Muscle layer of colon (tissue), 2 donors: ENCODE measurements at regions not wholly inside any gene's neighbourhood (a gene's known extent, or its start where the extent isn't known, plus 50 kb on each side); places are given as distances from the start of the nearest gene placed in this dataset.

Experiments used
- H3K27ac ChIP-seq: one replicate; pipeline ENCODE4 v1.7.0; 2013; ENCODE audit warnings: low read depth, mild to moderate bottlenecking, low read length, moderate library complexity
- H3K27me3 ChIP-seq, 2 donors: one replicate each; pipeline ENCODE4 v1.7.0; 2013; ENCODE audit warnings: low read length in 2 of 2, mild to moderate bottlenecking in 2 of 2; ENCODE audit not compliant: insufficient read depth in 2 of 2, control insufficient read depth in 1 of 2
- H3K36me3 ChIP-seq: one replicate; pipeline ENCODE4 v1.7.0; 2013; ENCODE audit warnings: mild to moderate bottlenecking, low read length; ENCODE audit not compliant: insufficient read depth
- H3K4me1 ChIP-seq: one replicate; pipeline ENCODE4 v1.7.0; 2013; ENCODE audit warnings: mild to moderate bottlenecking, low read length; ENCODE audit not compliant: insufficient read depth
- H3K4me3 ChIP-seq, 2 donors: one replicate each; pipeline ENCODE4 v1.7.0; 2013; ENCODE audit warnings: low read length in 2 of 2, low read depth in 1 of 2, mild to moderate bottlenecking in 1 of 2, moderate library complexity in 1 of 2
- H3K9ac ChIP-seq: one replicate; pipeline ENCODE4 v1.7.0; 2013; ENCODE audit warnings: low read length
- H3K9me3 ChIP-seq: one replicate; pipeline ENCODE4 v1.7.0; 2013; ENCODE audit warnings: mild to moderate bottlenecking, low read length
- donor health status: abdominal sarcoma.
- donor health status: Adenocarcinoma of cecum.

GRCh38 chr2:4391013-4391412 is 687.6 kb downstream of the DCDC2C start:
- Histone ChIP-seq H3K27me3 (no peaks in the 10 kb centered on the region), H3K4me3 (no peak overlapping the region), H3K4me1 (no peaks in the 10 kb centered on the region), H3K9me3 (peaks cover 4% of the 10 kb centered on the region), H3K36me3 (no peaks in the 10 kb centered on the region), H3K27ac (no peak overlapping the region), H3K9ac (no peak overlapping the region)

DNA sequence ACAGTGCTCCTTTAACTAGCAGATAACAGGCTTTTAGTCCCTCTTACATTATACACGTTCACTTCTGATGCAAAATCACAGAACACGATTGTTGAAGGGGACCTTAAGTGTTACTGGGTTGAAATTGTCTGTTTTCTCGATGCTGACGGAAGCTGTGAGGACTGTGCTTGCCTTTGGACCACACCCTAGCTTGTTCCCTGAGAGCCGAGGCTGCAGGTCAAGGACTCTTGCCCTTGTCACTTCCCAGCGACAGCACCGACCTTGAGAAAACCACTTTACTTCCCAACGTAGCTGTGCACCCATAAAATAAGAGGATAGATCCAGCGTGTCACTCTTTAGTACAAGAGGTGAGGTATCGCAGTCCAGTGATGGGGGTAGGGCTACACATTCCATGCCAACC is 701.0 kb downstream of the DCDC2C start:
- Histone ChIP-seq H3K27me3 (no peaks in the 10 kb centered on the region), H3K36me3 (no peaks in the 10 kb centered on the region), H3K27ac (no peak overlapping the region), H3K9me3 (no peaks in the 10 kb centered on the region), H3K9ac (no peak overlapping the region), H3K4me3 (no peak overlapping the region), H3K4me1 (no peaks in the 10 kb centered on the region)

GRCh38 chr2:4408321-4408720 is 704.9 kb downstream of the DCDC2C start:
- Histone ChIP-seq H3K9me3 (no peaks in the 10 kb centered on the region), H3K4me1 (no peaks in the 10 kb centered on the region), H3K27me3 (no peaks in the 10 kb centered on the region), H3K9ac (no peak overlapping the region), H3K36me3 (no peaks in the 10 kb centered on the region), H3K27ac (no peak overlapping the region), H3K4me3 (no peak overlapping the region)

DNA sequence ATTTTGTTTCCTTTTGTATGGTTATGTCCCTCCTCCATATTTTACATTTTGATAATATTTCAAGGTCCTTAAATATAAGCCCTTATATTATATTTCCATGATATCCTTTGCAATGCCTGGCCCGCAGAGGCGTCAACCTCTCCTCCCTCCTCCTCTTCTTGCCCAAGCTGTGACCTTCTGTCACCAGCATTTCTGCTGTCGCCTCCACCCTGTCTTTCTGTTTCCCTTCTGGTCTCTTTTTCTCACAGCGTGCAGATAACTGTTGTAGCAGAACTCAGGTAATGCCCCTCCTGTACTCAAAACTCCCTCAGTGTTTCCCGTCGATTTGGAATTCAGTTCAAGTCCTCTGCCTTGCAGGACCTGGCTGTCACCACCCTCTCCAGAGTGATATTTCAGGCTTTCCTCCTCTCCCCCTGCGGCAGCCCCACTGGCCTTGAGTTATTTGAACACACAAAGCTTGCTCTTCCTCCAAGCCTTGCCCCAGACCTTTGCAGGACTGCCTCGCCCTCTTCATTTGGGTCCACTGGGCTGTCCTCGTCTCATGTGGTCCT is 709.3 kb downstream of the DCDC2C start:
- Histone ChIP-seq H3K9me3 (no peaks in the 10 kb centered on the region), H3K27ac (no peak overlapping the region), H3K4me1 (no peaks in the 10 kb centered on the region), H3K36me3 (no peaks in the 10 kb centered on the region), H3K9ac (no peak overlapping the region), H3K4me3 (no peak overlapping the region), H3K27me3 (no peaks in the 10 kb centered on the region)

DNA sequence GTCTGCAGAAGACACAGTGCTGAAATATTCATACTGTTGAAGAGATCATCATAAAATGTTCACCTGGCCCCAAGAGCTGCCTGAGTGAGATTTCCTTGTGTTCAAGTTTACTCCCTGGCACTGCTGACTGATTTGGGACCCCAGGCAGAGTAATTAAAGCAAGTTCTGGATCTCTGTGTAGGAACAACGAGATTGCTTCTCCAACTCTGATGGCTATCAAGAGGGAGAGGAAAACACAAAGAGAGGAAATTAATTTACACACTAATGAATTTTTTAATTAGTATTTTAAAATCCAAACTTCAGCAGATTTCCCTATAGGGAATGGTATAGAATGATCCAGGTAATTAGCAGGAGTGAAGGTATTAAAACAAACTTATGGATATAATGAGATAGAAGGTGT is 711.8 kb downstream of the DCDC2C start:
- Histone ChIP-seq H3K9ac (no peak overlapping the region), H3K36me3 (no peaks in the 10 kb centered on the region), H3K9me3 (no peaks in the 10 kb centered on the region), H3K27ac (no peak overlapping the region), H3K4me1 (no peaks in the 10 kb centered on the region), H3K4me3 (no peak overlapping the region), H3K27me3 (no peaks in the 10 kb centered on the region)

GRCh38 chr2:4415810-4416413 is 712.5 kb downstream of the DCDC2C start:
- Histone ChIP-seq H3K27ac (no peak overlapping the region), H3K9me3 (no peaks in the 10 kb centered on the region), H3K4me3 (no peak overlapping the region), H3K9ac (no peak overlapping the region), H3K4me1 (no peaks in the 10 kb centered on the region), H3K36me3 (no peaks in the 10 kb centered on the region), H3K27me3 (no peaks in the 10 kb centered on the region)

- H3K9me3 ChIP-seq = no peaks in the 10 kb centered on the region
- no peaks in the 10 kb centered on the region for H3K36me3 ChIP-seq
- H3K27ac ChIP-seq = no peak overlapping the region
- no peak overlapping the region for H3K4me3 ChIP-seq
- H3K27me3 ChIP-seq = no peaks in the 10 kb centered on the region
- no peak overlapping the region for H3K9ac ChIP-seq
- no peaks in the 10 kb centered on the region for H3K4me1 ChIP-seq
Observed at GRCh38 chr2:4416431-4416830, 713.1 kb downstream of the DCDC2C start.

- Histone ChIP-seq H3K4me3 (no peak overlapping the region), H3K9ac (no peak overlapping the region), H3K4me1 (no peaks in the 10 kb centered on the region), H3K27me3 (no peaks in the 10 kb centered on the region), H3K9me3 (no peaks in the 10 kb centered on the region), H3K27ac (no peak overlapping the region), H3K36me3 (no peaks in the 10 kb centered on the region)
Observed at GRCh38 chr2:4417771-4418170, 714.4 kb downstream of the DCDC2C start.

- H3K4me1 ChIP-seq = no peaks in the 10 kb centered on the region
- H3K4me3 ChIP-seq = no peak overlapping the region
- H3K9me3 ChIP-seq = no peaks in the 10 kb centered on the region
- H3K9ac ChIP-seq = no peak overlapping the region
- no peak overlapping the region for H3K27ac ChIP-seq
- no peaks in the 10 kb centered on the region for H3K36me3 ChIP-seq
- no peaks in the 10 kb centered on the region for H3K27me3 ChIP-seq
Observed at GRCh38 chr2:4420032-4420431, 716.7 kb downstream of the DCDC2C start.

- H3K4me1 ChIP-seq = no peaks in the 10 kb centered on the region
- no peaks in the 10 kb centered on the region for H3K36me3 ChIP-seq
- H3K4me3 ChIP-seq = no peak overlapping the region
- no peaks in the 10 kb centered on the region for H3K9me3 ChIP-seq
- no peak overlapping the region for H3K9ac ChIP-seq
- H3K27me3 ChIP-seq = no peaks in the 10 kb centered on the region
- no peak overlapping the region for H3K27ac ChIP-seq
Observed at GRCh38 chr2:4424153-4424552, 720.8 kb downstream of the DCDC2C start.

GRCh38 chr2:4427083-4427482 is 723.7 kb downstream of the DCDC2C start:
- Histone ChIP-seq H3K9ac (no peak overlapping the region), H3K27me3 (no peaks in the 10 kb centered on the region), H3K36me3 (no peaks in the 10 kb centered on the region), H3K4me1 (no peaks in the 10 kb centered on the region), H3K9me3 (no peaks in the 10 kb centered on the region), H3K4me3 (no peak overlapping the region), H3K27ac (no peak overlapping the region)

DNA sequence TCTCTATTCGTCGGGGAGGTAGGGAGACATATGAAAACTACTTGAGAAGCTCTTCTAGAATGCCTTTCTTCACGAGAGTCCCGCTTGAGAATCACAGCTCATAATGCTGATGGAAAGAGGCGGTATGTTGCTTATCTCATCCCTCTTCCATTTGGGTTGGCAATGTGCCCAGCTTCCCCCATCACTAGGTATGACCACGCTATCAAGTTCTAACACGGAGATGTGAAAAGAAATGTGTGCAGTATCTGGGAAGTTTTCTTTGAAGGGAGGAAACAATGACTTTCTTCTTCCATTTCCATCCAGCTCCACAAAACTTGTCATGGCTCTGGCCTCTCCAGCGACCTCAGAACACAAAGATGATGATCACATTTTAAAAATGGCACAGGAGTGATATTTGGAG is 742.4 kb downstream of the DCDC2C start:
- no peak overlapping the region for H3K4me3 ChIP-seq
- H3K36me3 ChIP-seq = no peaks in the 10 kb centered on the region
- no peak overlapping the region for H3K27ac ChIP-seq
- H3K27me3 ChIP-seq = no peaks in the 10 kb centered on the region
- H3K9ac ChIP-seq = no peak overlapping the region
- H3K4me1 ChIP-seq = no peaks in the 10 kb centered on the region
- H3K9me3 ChIP-seq = no peaks in the 10 kb centered on the region
